ENCODE measurements at regions not wholly inside any gene's neighbourhood (a gene's known extent, or its start where the extent isn't known, plus 50 kb on each side); places are given as distances from the start of the nearest gene placed in this dataset.

GRCh38 chr4:124151031-124151430 lies 561.5 kb downstream of the ANKRD50 start:
- TF ChIP-seq CTCF (IDR thresholded peaks at IDR 0.05; ENCODE audit: insufficient read depth, low read depth, low read length) (no peak), EZH2 (IDR thresholded peaks at IDR 0.05; ENCODE audit: insufficient read depth, low read length) (no peak)
